ENCODE measurements at regions not wholly inside any gene's neighbourhood (a gene's known extent, or its start where the extent isn't known, plus 50 kb on each side); places are given as distances from the start of the nearest gene placed in this dataset.

- TF ChIP-seq, protein P1, sequence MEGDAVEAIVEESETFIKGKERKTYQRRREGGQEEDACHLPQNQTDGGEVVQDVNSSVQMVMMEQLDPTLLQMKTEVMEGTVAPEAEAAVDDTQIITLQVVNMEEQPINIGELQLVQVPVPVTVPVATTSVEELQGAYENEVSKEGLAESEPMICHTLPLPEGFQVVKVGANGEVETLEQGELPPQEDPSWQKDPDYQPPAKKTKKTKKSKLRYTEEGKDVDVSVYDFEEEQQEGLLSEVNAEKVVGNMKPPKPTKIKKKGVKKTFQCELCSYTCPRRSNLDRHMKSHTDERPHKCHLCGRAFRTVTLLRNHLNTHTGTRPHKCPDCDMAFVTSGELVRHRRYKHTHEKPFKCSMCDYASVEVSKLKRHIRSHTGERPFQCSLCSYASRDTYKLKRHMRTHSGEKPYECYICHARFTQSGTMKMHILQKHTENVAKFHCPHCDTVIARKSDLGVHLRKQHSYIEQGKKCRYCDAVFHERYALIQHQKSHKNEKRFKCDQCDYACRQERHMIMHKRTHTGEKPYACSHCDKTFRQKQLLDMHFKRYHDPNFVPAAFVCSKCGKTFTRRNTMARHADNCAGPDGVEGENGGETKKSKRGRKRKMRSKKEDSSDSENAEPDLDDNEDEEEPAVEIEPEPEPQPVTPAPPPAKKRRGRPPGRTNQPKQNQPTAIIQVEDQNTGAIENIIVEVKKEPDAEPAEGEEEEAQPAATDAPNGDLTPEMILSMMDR (IDR thresholded peaks at IDR 0.05), result no peak
- TF ChIP-seq POLR2A (IDR thresholded peaks at IDR 0.05), result no peak
- H3K4me3 ChIP-seq (ENCODE audit: low read depth, poor library complexity, severe bottlenecking), result no peak overlapping the region
- no peak for DNase-seq (ENCODE audit: low spot score in 2 of 2)
- 95 to 96% methylated on average over 28 to 29 of the region's 29 CpGs for WGBS, 2 donors
- intact Hi-C loops (cut with DNase I; ENCODE audit: low total_unique reads), result no loop called here
Observed at GRCh38 chr2:53259395-53260009, 508.1 kb upstream of the CHAC2 start.

- no peak for TF ChIP-seq POLR2A (IDR thresholded peaks at IDR 0.05)
- TF ChIP-seq, protein P1 (IDR thresholded peaks at IDR 0.05), result no peak
- no peak overlapping the region for H3K4me3 ChIP-seq (ENCODE audit: low read depth, poor library complexity, severe bottlenecking)
- WGBS, 2 donors, result 92 to 93% methylated on average over 3 of the region's 3 CpGs
- intact Hi-C loops (cut with DNase I; ENCODE audit: low total_unique reads), result no loop called here
- no peak for DNase-seq (ENCODE audit: low spot score in 2 of 2)
Observed at GRCh38 chr2:53257287-53257686, 510.3 kb upstream of the CHAC2 start.

DNA sequence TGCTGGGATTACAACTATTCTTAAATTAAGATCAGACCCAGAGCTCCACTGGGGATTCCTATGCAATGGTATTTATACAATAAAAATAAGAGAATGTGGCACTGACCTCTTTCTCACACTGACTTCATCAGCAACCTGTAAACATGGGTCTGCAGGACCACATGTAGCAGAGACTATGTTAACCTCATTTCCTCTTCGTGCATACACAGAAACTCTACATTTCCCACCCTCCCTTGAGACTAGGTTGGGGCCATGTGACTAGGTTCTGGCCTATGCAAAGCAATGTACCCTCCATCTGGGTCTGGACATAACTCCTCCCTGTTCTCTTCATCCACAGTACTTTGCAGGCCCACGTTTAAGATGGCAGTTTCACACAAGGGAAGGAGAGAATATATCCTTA is 514.4 kb upstream of the CHAC2 start:
- no peak overlapping the region for H3K4me3 ChIP-seq (ENCODE audit: low read depth, poor library complexity, severe bottlenecking)
- TF ChIP-seq, protein P1 (IDR thresholded peaks at IDR 0.05), result no peak
- TF ChIP-seq POLR2A (IDR thresholded peaks at IDR 0.05), result no peak
- intact Hi-C loops (cut with DNase I; ENCODE audit: low total_unique reads), result no loop called here
- no peak for DNase-seq (ENCODE audit: low spot score in 2 of 2)
- WGBS, 2 donors, result 78 to 79% methylated on average over 2 of the region's 2 CpGs

- H3K4me3 ChIP-seq (ENCODE audit: low read depth, poor library complexity, severe bottlenecking), result no peak overlapping the region
- WGBS, 2 donors, result 0 to 29% methylated on average over 1 of the region's 1 CpG
- intact Hi-C loops (cut with DNase I; ENCODE audit: low total_unique reads), result no loop called here
- no peak for TF ChIP-seq POLR2A (IDR thresholded peaks at IDR 0.05)
- no peak for DNase-seq (ENCODE audit: low spot score in 2 of 2)
Observed at GRCh38 chr2:53252115-53252514, 515.5 kb upstream of the CHAC2 start.

- DNase-seq (ENCODE audit: low spot score in 2 of 2), result no peak
- intact Hi-C loops (cut with DNase I; ENCODE audit: low total_unique reads), result no loop called here
- TF ChIP-seq POLR2A (IDR thresholded peaks at IDR 0.05), result no peak
- TF ChIP-seq, protein P1 (IDR thresholded peaks at IDR 0.05), result no peak
- WGBS, 2 donors, result 74 to 86% methylated on average over 6 of the region's 6 CpGs
- no peak overlapping the region for H3K4me3 ChIP-seq (ENCODE audit: low read depth, poor library complexity, severe bottlenecking)
Observed at GRCh38 chr2:53247956-53248735, 519.5 kb upstream of the CHAC2 start.

- no peak overlapping the region for H3K4me3 ChIP-seq (ENCODE audit: low read depth, poor library complexity, severe bottlenecking)
- TF ChIP-seq, protein P1 (IDR thresholded peaks at IDR 0.05), result no peak
- no peak for TF ChIP-seq POLR2A (IDR thresholded peaks at IDR 0.05)
- intact Hi-C loops (cut with DNase I; ENCODE audit: low total_unique reads), result no loop called here
- DNase-seq (ENCODE audit: low spot score in 2 of 2), result no peak
Observed at GRCh38 chr2:53243430-53243829, 524.2 kb upstream of the CHAC2 start.

Measured in lower leg skin (tissue), 4 donors.